ENCODE measurements at regions not wholly inside any gene's neighbourhood (a gene's known extent, or its start where the extent isn't known, plus 50 kb on each side); places are given as distances from the start of the nearest gene placed in this dataset.

GRCh38 chr17:71032746-71033273, 863.5 kb downstream of the KCNJ2 start:
- TF ChIP-seq, protein P1, sequence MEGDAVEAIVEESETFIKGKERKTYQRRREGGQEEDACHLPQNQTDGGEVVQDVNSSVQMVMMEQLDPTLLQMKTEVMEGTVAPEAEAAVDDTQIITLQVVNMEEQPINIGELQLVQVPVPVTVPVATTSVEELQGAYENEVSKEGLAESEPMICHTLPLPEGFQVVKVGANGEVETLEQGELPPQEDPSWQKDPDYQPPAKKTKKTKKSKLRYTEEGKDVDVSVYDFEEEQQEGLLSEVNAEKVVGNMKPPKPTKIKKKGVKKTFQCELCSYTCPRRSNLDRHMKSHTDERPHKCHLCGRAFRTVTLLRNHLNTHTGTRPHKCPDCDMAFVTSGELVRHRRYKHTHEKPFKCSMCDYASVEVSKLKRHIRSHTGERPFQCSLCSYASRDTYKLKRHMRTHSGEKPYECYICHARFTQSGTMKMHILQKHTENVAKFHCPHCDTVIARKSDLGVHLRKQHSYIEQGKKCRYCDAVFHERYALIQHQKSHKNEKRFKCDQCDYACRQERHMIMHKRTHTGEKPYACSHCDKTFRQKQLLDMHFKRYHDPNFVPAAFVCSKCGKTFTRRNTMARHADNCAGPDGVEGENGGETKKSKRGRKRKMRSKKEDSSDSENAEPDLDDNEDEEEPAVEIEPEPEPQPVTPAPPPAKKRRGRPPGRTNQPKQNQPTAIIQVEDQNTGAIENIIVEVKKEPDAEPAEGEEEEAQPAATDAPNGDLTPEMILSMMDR (IDR thresholded peaks at IDR 0.05): no peak
- TF ChIP-seq POLR2A (IDR thresholded peaks at IDR 0.05): no peak
